HEK293 (cell line): ENCODE measurements at regions not wholly inside any gene's neighbourhood (a gene's known extent, or its start where the extent isn't known, plus 50 kb on each side); places are given as distances from the start of the nearest gene placed in this dataset.

Experiments
- CTCF ChIA-PET: fragments of 350-600 bp; formaldehyde crosslinking; extraction: SDS; loops from one replicate; lab custom pipeline; 2021; ENCODE audit warnings: antibody characterized with exemption; lab: Yijun Ruan, JAX
- POLR2A ChIA-PET: fragments of 300-600 bp; formaldehyde crosslinking; extraction: SDS; loops from one replicate; lab custom pipeline; 2020; ENCODE audit warnings: antibody characterized with exemption, inconsistent platforms; lab: Yijun Ruan, JAX
- H3K27ac ChIP-seq: fragments of 200-500 bp; sonication (Bioruptor generic); 2 replicates; pipeline ENCODE4 v1.5.1; 2014; ENCODE audit warnings: low read depth, low read length, control low read depth, inconsistent platforms; ENCODE audit errors: extremely low read depth
- H3K36me3 ChIP-seq, 2 experiments: fragments of 200-500 bp in 1 of 2; sonication (Bioruptor generic) in 1 of 2; 1 replicate in 1 of 2; 2 replicates in 1 of 2; pipeline ENCODE4 v1.5.1; 2014 to 2017; ENCODE audit warnings: inconsistent platforms in 2 of 2, low read length in 2 of 2; ENCODE audit not compliant: control insufficient read depth in 2 of 2, insufficient read depth in 1 of 2
- H3K4me1 ChIP-seq: fragments of 200-500 bp; sonication (Bioruptor generic); 2 replicates; pipeline ENCODE4 v1.5.1; 2014; ENCODE audit warnings: mild to moderate bottlenecking, low read length, inconsistent platforms; ENCODE audit not compliant: control insufficient read depth, insufficient read depth
- H3K4me3 ChIP-seq: 2 replicates; pipeline ENCODE4 v1.5.1; 2011; ENCODE audit warnings: low read depth, mild to moderate bottlenecking, control low read depth, low read length, moderate library complexity
- H3K9me3 ChIP-seq: fragments of 200-500 bp; sonication (Bioruptor generic); 2 replicates; pipeline ENCODE4 v1.5.1; 2014; ENCODE audit warnings: low read depth, low read length, inconsistent platforms; ENCODE audit not compliant: control insufficient read depth, insufficient read depth
- HOXD13 ChIP-seq: sonication (generic); formaldehyde crosslinking; IDR thresholded peaks from 2 replicates; pipeline ENCODE4 v1.8.0; 2022; ENCODE audit warnings: missing genetic modification reagents, borderline replicate concordance
- IKZF3 ChIP-seq: fragments of 450-650 bp; IDR thresholded peaks from 2 replicates; pipeline ENCODE4 v1.5.0; 2018; ENCODE audit warnings: missing biosample characterization, mild to moderate bottlenecking, missing genetic modification characterization, moderate library complexity
- KLF10 ChIP-seq: fragments of 450-650 bp; IDR thresholded peaks from 2 replicates; pipeline ENCODE4 v1.5.1; 2018; ENCODE audit warnings: missing biosample characterization, mild to moderate bottlenecking, missing genetic modification characterization
- KLF7 ChIP-seq: fragments of 450-650 bp; formaldehyde crosslinking; IDR thresholded peaks from 2 replicates; pipeline ENCODE4 v1.5.1; 2016; ENCODE audit warnings: missing biosample characterization, missing genetic modification characterization, borderline replicate concordance
- MEIS1 ChIP-seq: sonication (generic); formaldehyde crosslinking; IDR thresholded peaks from 2 replicates; pipeline ENCODE4 v1.8.1; 2022; ENCODE audit warnings: missing genetic modification reagents, mild to moderate bottlenecking, borderline replicate concordance
- RBAK ChIP-seq: fragments of 450-650 bp; formaldehyde crosslinking; IDR thresholded peaks from 2 replicates; pipeline ENCODE4 v1.5.1; 2016; ENCODE audit warnings: missing biosample characterization, missing genetic modification characterization
- SETDB1 ChIP-seq: IDR thresholded peaks from one replicate; pipeline ENCODE4 v1.6.1; 2017; ENCODE audit warnings: mild to moderate bottlenecking, low read length, moderate library complexity, mixed read lengths; ENCODE audit not compliant: insufficient read length
- SP7 ChIP-seq: fragments of 450-650 bp; formaldehyde crosslinking; IDR thresholded peaks from 2 replicates; pipeline ENCODE4 v1.5.1; 2016; ENCODE audit warnings: missing biosample characterization, missing genetic modification characterization
- TCF7L2 ChIP-seq: IDR thresholded peaks from 2 replicates; pipeline ENCODE4 v1.6.1; 2011; ENCODE audit warnings: low read depth, mild to moderate bottlenecking, inconsistent platforms, low read length, moderate library complexity, borderline replicate concordance
- TRIM28 ChIP-seq: IDR thresholded peaks from 2 replicates; pipeline ENCODE4 v1.6.1; 2011; ENCODE audit warnings: low read length, control low read depth, borderline replicate concordance
- YY2 ChIP-seq: fragments of 450-650 bp; formaldehyde crosslinking; IDR thresholded peaks from 2 replicates; pipeline ENCODE4 v1.5.1; 2016; ENCODE audit warnings: missing biosample characterization, missing genetic modification characterization
- ZBTB8A ChIP-seq: fragments of 450-650 bp; formaldehyde crosslinking; IDR thresholded peaks from 2 replicates; pipeline ENCODE4 v1.5.1; 2016; ENCODE audit warnings: missing biosample characterization, missing genetic modification characterization
- ZNF140 ChIP-seq: fragments of 450-650 bp; formaldehyde crosslinking; IDR thresholded peaks from 2 replicates; pipeline ENCODE4 v1.5.1; 2016; ENCODE audit warnings: missing biosample characterization, missing genetic modification characterization
- ZNF184 ChIP-seq: fragments of 450-650 bp; IDR thresholded peaks from 2 replicates; pipeline ENCODE4 v1.5.1; 2018; ENCODE audit warnings: missing biosample characterization, mild to moderate bottlenecking, missing genetic modification characterization
- ZNF211 ChIP-seq: fragments of 450-650 bp; formaldehyde crosslinking; IDR thresholded peaks from 2 replicates; pipeline ENCODE4 v1.5.1; 2016; ENCODE audit warnings: low read depth, missing biosample characterization, missing genetic modification characterization
- ZNF26 ChIP-seq: fragments of 450-650 bp; formaldehyde crosslinking; IDR thresholded peaks from 2 replicates; pipeline ENCODE4 v1.5.1; 2016; ENCODE audit warnings: missing biosample characterization, missing genetic modification characterization
- ZNF292 ChIP-seq: fragments of 450-650 bp; formaldehyde crosslinking; IDR thresholded peaks from 2 replicates; pipeline ENCODE4 v1.5.1; 2016; ENCODE audit warnings: low read depth, missing biosample characterization, missing genetic modification characterization, borderline replicate concordance
- ZNF311 ChIP-seq: fragments of 450-650 bp; formaldehyde crosslinking; IDR thresholded peaks from 2 replicates; pipeline ENCODE4 v1.5.1; 2017; ENCODE audit warnings: missing biosample characterization, missing genetic modification characterization, borderline replicate concordance
- ZNF394 ChIP-seq: fragments of 450-650 bp; formaldehyde crosslinking; IDR thresholded peaks from 2 replicates; pipeline ENCODE4 v1.5.1; 2016; ENCODE audit warnings: missing biosample characterization, missing genetic modification characterization, mild to moderate bottlenecking, moderate library complexity, borderline replicate concordance
- ZNF426 ChIP-seq: fragments of 450-650 bp; formaldehyde crosslinking; IDR thresholded peaks from 2 replicates; pipeline ENCODE4 v1.5.1; 2017; ENCODE audit warnings: missing biosample characterization, missing genetic modification characterization, mild to moderate bottlenecking, inconsistent platforms, moderate library complexity
- ZNF510 ChIP-seq: fragments of 450-650 bp; formaldehyde crosslinking; IDR thresholded peaks from 2 replicates; pipeline ENCODE4 v1.5.1; 2018; ENCODE audit warnings: mild to moderate bottlenecking, missing genetic modification characterization, missing biosample characterization; ENCODE audit not compliant: insufficient replicate concordance
- ZNF518A ChIP-seq: fragments of 450-650 bp; formaldehyde crosslinking; conservative IDR thresholded peaks from 2 replicates; pipeline ENCODE4 v1.5.1; 2016; ENCODE audit warnings: low read depth, missing biosample characterization, missing genetic modification characterization
- ZNF558 ChIP-seq: fragments of 450-650 bp; formaldehyde crosslinking; IDR thresholded peaks from 2 replicates; pipeline ENCODE4 v1.5.1; 2016; ENCODE audit warnings: missing biosample characterization, missing genetic modification characterization
- ZNF596 ChIP-seq: fragments of 450-650 bp; IDR thresholded peaks from 2 replicates; pipeline ENCODE4 v1.5.0; 2018; ENCODE audit warnings: missing biosample characterization, mild to moderate bottlenecking, missing genetic modification characterization, moderate library complexity
- ZNF600 ChIP-seq: fragments of 450-650 bp; formaldehyde crosslinking; IDR thresholded peaks from 2 replicates; pipeline ENCODE4 v1.5.1; 2016; ENCODE audit warnings: missing biosample characterization, missing genetic modification characterization
- ZNF610 ChIP-seq: fragments of 450-650 bp; formaldehyde crosslinking; IDR thresholded peaks from 2 replicates; pipeline ENCODE4 v1.5.1; 2016; ENCODE audit warnings: missing biosample characterization, missing genetic modification characterization, borderline replicate concordance
- ZNF626 ChIP-seq: fragments of 450-650 bp; sonication (Bioruptor Pico); formaldehyde crosslinking; IDR thresholded peaks from 2 replicates; pipeline ENCODE4 v1.5.1; 2018; ENCODE audit warnings: missing biosample characterization, missing genetic modification characterization, inconsistent platforms
- ZNF629 ChIP-seq: fragments of 450-650 bp; formaldehyde crosslinking; IDR thresholded peaks from 2 replicates; pipeline ENCODE4 v1.5.1; 2017; ENCODE audit warnings: missing biosample characterization, missing genetic modification characterization
- ZNF707 ChIP-seq: fragments of 450-650 bp; formaldehyde crosslinking; IDR thresholded peaks from 2 replicates; pipeline ENCODE4 v1.5.1; 2016; ENCODE audit warnings: missing biosample characterization, missing genetic modification characterization
- ZNF843 ChIP-seq: fragments of 450-650 bp; formaldehyde crosslinking; IDR thresholded peaks from 2 replicates; pipeline ENCODE4 v1.5.1; 2016; ENCODE audit warnings: missing biosample characterization, missing genetic modification characterization
- TF ChIP-seq, protein P1 (sequence below): fragments of 450-650 bp; formaldehyde crosslinking; IDR thresholded peaks from 2 replicates; pipeline ENCODE4 v1.5.1; 2016; ENCODE audit warnings: missing biosample characterization, missing genetic modification characterization

GRCh38 chr3:72224804-72225509 lies 440.0 kb upstream of the PROK2 start:
- H3K9me3 ChIP-seq: no peaks in the 10 kb centered on the region
- H3K4me3 ChIP-seq: no peak overlapping the region
- H3K27ac ChIP-seq: no peak overlapping the region
- ChIA-PET CTCF (interaction anchor here (0.6 to 1.2 kb wide), 3 partner anchors 41 to 1275 kb away, joined by 3 read pairs; no protein-coding TSS in a partner anchor), POLR2A (no interaction called here)
- no peaks in the 10 kb centered on the region for H3K4me1 ChIP-seq
- no peaks in the 10 kb centered on the region for H3K36me3 ChIP-seq
- no peak for TF ChIP-seq TCF7L2
- peak; percentile 64; the same call in 1 of the 2 replicates for TF ChIP-seq ZNF610 (tag by site-specific recombination)
- no peak for TF ChIP-seq ZNF292
- TF ChIP-seq ZNF558 (tag by site-specific recombination): peak; percentile 37; the same call in 1 of the 2 replicates
- peak; percentile 20; the same call in 1 of the 2 replicates for TF ChIP-seq ZNF184 (tag by site-specific recombination)
- TF ChIP-seq ZNF311 (tag by site-specific recombination): no peak
- TF ChIP-seq ZBTB8A (tag by site-specific recombination): no peak
- no peak for TF ChIP-seq KLF7
- TF ChIP-seq ZNF600 (tag by site-specific recombination): no peak
- TF ChIP-seq, protein P1, sequence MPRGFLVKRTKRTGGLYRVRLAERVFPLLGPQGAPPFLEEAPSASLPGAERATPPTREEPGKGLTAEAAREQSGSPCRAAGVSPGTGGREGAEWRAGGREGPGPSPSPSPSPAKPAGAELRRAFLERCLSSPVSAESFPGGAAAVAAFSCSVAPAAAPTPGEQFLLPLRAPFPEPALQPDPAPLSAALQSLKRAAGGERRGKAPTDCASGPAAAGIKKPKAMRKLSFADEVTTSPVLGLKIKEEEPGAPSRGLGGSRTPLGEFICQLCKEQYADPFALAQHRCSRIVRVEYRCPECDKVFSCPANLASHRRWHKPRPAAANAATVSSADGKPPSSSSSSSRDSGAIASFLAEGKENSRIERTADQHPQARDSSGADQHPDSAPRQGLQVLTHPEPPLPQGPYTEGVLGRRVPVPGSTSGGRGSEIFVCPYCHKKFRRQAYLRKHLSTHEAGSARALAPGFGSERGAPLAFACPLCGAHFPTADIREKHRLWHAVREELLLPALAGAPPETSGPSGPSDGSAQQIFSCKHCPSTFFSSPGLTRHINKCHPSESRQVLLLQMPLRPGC (tag by site-specific recombination): no peak
- TF ChIP-seq RBAK (tag by site-specific recombination): no peak
- TF ChIP-seq ZNF510 (tag by site-specific recombination): peak; percentile 35
- no peak for TF ChIP-seq ZNF394 (tag by site-specific recombination)
- TF ChIP-seq MEIS1 (CRISPR knock-in tag): no peak
- TF ChIP-seq ZNF26 (tag by site-specific recombination): peak; percentile 38; the same call in 1 of the 2 replicates
- peak; percentile 98; the same call in 1 of the 2 replicates for TF ChIP-seq TRIM28
- TF ChIP-seq ZNF211 (tag by site-specific recombination): no peak
- no peak for TF ChIP-seq IKZF3 (tag by site-specific recombination)
- no peak for TF ChIP-seq ZNF140 (tag by site-specific recombination)
- TF ChIP-seq ZNF426 (tag by site-specific recombination): no peak
- TF ChIP-seq ZNF629 (tag by site-specific recombination): no peak
- TF ChIP-seq KLF10: no peak
- no peak for TF ChIP-seq ZNF843 (tag by site-specific recombination)
- TF ChIP-seq ZNF707 (tag by site-specific recombination): no peak
- TF ChIP-seq ZNF596 (tag by site-specific recombination): no peak
- 0 out of 2 replicates have a peak, but pooled peaks have one; percentile 65 for TF ChIP-seq ZNF626 (tag by site-specific recombination)
- TF ChIP-seq SP7 (tag by site-specific recombination): peak; percentile 39; the same call in 1 of the 2 replicates
- TF ChIP-seq YY2 (tag by site-specific recombination): no peak
- TF ChIP-seq HOXD13 (CRISPR knock-in tag): no peak
- TF ChIP-seq SETDB1: peak; percentile 97
- TF ChIP-seq ZNF518A: peak; percentile 68
